Activated CD4-positive, alpha-beta T cell treated with anti-CD3 and anti-CD28 coated beads for 36 hours (primary cell): ENCODE measurements at regions not wholly inside any gene's neighbourhood (a gene's known extent, or its start where the extent isn't known, plus 50 kb on each side); places are given as distances from the start of the nearest gene placed in this dataset.
"Not testable (repeated sequence)": the region's sequence is repeated elsewhere in the genome, so short reads cannot be mapped to it uniquely, and the experiment has no call there.

ENCODE experiments used
- ATAC-seq: fragments of 200-7000 bp; cut with Tn5 transposase; one replicate; pipeline ENCODE4 v1.10.0; 2021; ENCODE audit warnings: mild to moderate bottlenecking, moderate library complexity
- CTCF ChIA-PET: fragments of 350-600 bp; sonication (Branson Sonifier 250); formaldehyde crosslinking; loops from one replicate; lab custom pipeline; 2021; ENCODE audit warnings: antibody characterized with exemption; lab: Charles Lee
- POLR2A ChIA-PET: fragments of 350-600 bp; sonication (Branson Sonifier 250); formaldehyde crosslinking; loops from one replicate; lab custom pipeline; 2021; ENCODE audit warnings: antibody characterized with exemption, inconsistent platforms; lab: Charles Lee
- DNase-seq: peaks from one replicate; pipeline ENCODE4 v3.0.0-alpha.2; 2020
- H3K27ac Mint-ChIP-seq: one replicate; pipeline ENCODE4 v1.8.0; 2021; ENCODE audit warnings: mixed read lengths
- H3K27me3 Mint-ChIP-seq: one replicate; pipeline ENCODE4 v1.8.0; 2021; ENCODE audit warnings: mixed read lengths
- H3K36me3 Mint-ChIP-seq: one replicate; pipeline ENCODE4 v1.8.0; 2021; ENCODE audit warnings: low read depth, mixed read lengths
- H3K4me1 Mint-ChIP-seq: one replicate; pipeline ENCODE4 v1.8.0; 2021; ENCODE audit warnings: mixed read lengths
- H3K4me3 Mint-ChIP-seq: one replicate; pipeline ENCODE4 v1.8.0; 2021; ENCODE audit warnings: mild to moderate bottlenecking, moderate library complexity, mixed read lengths
- H3K9me3 Mint-ChIP-seq: one replicate; pipeline ENCODE4 v1.8.0; 2021; ENCODE audit warnings: low read depth, mixed read lengths
- intact Hi-C, 2 experiments: fragments of 100-400 bp; cut with DNase I in 1 of 2; cut with micrococcal nuclease in 1 of 2; formaldehyde crosslinking; loops; one replicate each; pipeline versions ENCODE4 v1.14.2 to v1.15.1; 2022 to 2024; cut with DNase I, micrococcal nuclease

GRCh38 chr2:57696016-57696415 is 350.6 kb upstream of the VRK2 start:
- CTCF ChIA-PET = no interaction called here
- Mint-ChIP-seq H3K4me1 (no peaks in the 10 kb centered on the region), H3K4me3 (no peak overlapping the region), H3K27ac (no peak overlapping the region), H3K36me3 (no peaks in the 10 kb centered on the region), H3K9me3 (no peaks in the 10 kb centered on the region), H3K27me3 (no peaks in the 10 kb centered on the region)
- POLR2A ChIA-PET = no interaction called here
- DNase-seq = no peak
- intact Hi-C loops = no loop called here
- ATAC-seq = no peak

GRCh38 chr2:57698392-57698791 is 348.2 kb upstream of the VRK2 start:
- H3K4me3 Mint-ChIP-seq = no peak overlapping the region
- ATAC-seq (no peak), DNase-seq (no peak)
- no peaks in the 10 kb centered on the region for H3K36me3 Mint-ChIP-seq
- H3K27me3 Mint-ChIP-seq = no peaks in the 10 kb centered on the region
- H3K4me1 Mint-ChIP-seq = no peaks in the 10 kb centered on the region
- H3K9me3 Mint-ChIP-seq = no peaks in the 10 kb centered on the region
- H3K27ac Mint-ChIP-seq = no peak overlapping the region
- CTCF ChIA-PET = interaction anchor here (0.6 kb wide), 1 partner anchor 105 kb away, joined by 4 read pairs; no protein-coding TSS in a partner anchor
- intact Hi-C loops = no loop called here
- POLR2A ChIA-PET = no interaction called here

GRCh38 chr2:57698935-57699449 is 347.6 kb upstream of the VRK2 start:
- Mint-ChIP-seq H3K27ac (no peak overlapping the region), H3K9me3 (no peaks in the 10 kb centered on the region), H3K4me1 (no peaks in the 10 kb centered on the region), H3K4me3 (no peak overlapping the region), H3K27me3 (no peaks in the 10 kb centered on the region), H3K36me3 (no peaks in the 10 kb centered on the region)
- intact Hi-C loops = no loop called here
- ATAC-seq (no peak), DNase-seq (no peak)
- CTCF ChIA-PET = interaction anchor here (0.6 kb wide), 2 partner anchors 106 to 1118 kb away, joined by 3 to 4 read pairs; no protein-coding TSS in a partner anchor
- POLR2A ChIA-PET = no interaction called here

- no peak overlapping the region for H3K27ac Mint-ChIP-seq
- POLR2A ChIA-PET = no interaction called here
- H3K4me1 Mint-ChIP-seq = no peaks in the 10 kb centered on the region
- intact Hi-C loops = no loop called here
- H3K27me3 Mint-ChIP-seq = no peaks in the 10 kb centered on the region
- no peak for DNase-seq
- ATAC-seq = no peak
- CTCF ChIA-PET = interaction anchor here (1.6 kb wide), 1 partner anchor 22 kb away, joined by 4 read pairs; no protein-coding TSS in a partner anchor
- H3K9me3 Mint-ChIP-seq = no peaks in the 10 kb centered on the region
- no peaks in the 10 kb centered on the region for H3K36me3 Mint-ChIP-seq
- H3K4me3 Mint-ChIP-seq = no peak overlapping the region
Observed at GRCh38 chr2:57701391-57701791, 345.2 kb upstream of the VRK2 start.

- Mint-ChIP-seq H3K4me1 (no peaks in the 10 kb centered on the region), H3K4me3 (no peak overlapping the region), H3K9me3 (no peaks in the 10 kb centered on the region), H3K27me3 (no peaks in the 10 kb centered on the region), H3K36me3 (no peaks in the 10 kb centered on the region), H3K27ac (no peak overlapping the region)
- CTCF ChIA-PET = interaction anchor here (0.6 kb wide), 1 partner anchor 976 kb away, joined by 3 read pairs; no protein-coding TSS in a partner anchor
- intact Hi-C loops = no loop called here
- POLR2A ChIA-PET = interaction anchor here (0.7 kb wide), 1 partner anchor 1558 kb away, joined by 8 read pairs; no protein-coding TSS in a partner anchor
- DNase-seq (no peak), ATAC-seq (no peak)
Observed at GRCh38 chr2:57703407-57703806, 343.2 kb upstream of the VRK2 start.

- intact Hi-C loops, H3K4me3 Mint-ChIP-seq, H3K4me1 Mint-ChIP-seq, DNase-seq, H3K27me3 Mint-ChIP-seq, ATAC-seq, POLR2A ChIA-PET, H3K27ac Mint-ChIP-seq, H3K9me3 Mint-ChIP-seq, H3K36me3 Mint-ChIP-seq: not testable (repeated sequence)
- CTCF ChIA-PET = interaction anchor here (1.3 kb wide), 1 partner anchor 13 kb away, joined by 4 read pairs; no protein-coding TSS in a partner anchor
Observed at GRCh38 chr2:57707794-57708193, 338.8 kb upstream of the VRK2 start.

GRCh38 chr2:57711991-57712390 is 334.6 kb upstream of the VRK2 start:
- Mint-ChIP-seq H3K27ac (no peak overlapping the region), H3K4me3 (no peak overlapping the region), H3K4me1 (no peaks in the 10 kb centered on the region), H3K27me3 (no peaks in the 10 kb centered on the region), H3K9me3 (no peaks in the 10 kb centered on the region), H3K36me3 (no peaks in the 10 kb centered on the region)
- no peak for DNase-seq
- POLR2A ChIA-PET = no interaction called here
- intact Hi-C loops = no loop called here
- no peak for ATAC-seq
- CTCF ChIA-PET = interaction anchor here (1.4 kb wide), 1 partner anchor 9 kb away, joined by 4 read pairs; no protein-coding TSS in a partner anchor

- intact Hi-C loops = no loop called here
- ChIA-PET CTCF (interaction anchor here (0.6 to 1.8 kb wide), 8 partner anchors 9 to 727 kb away, joined by 3 to 5 read pairs (median 4); no protein-coding TSS in a partner anchor), POLR2A (no interaction called here)
- no peak overlapping the region for H3K27ac Mint-ChIP-seq
- no peaks in the 10 kb centered on the region for H3K36me3 Mint-ChIP-seq
- peaks cover 7% of the 10 kb centered on the region for H3K27me3 Mint-ChIP-seq
- DNase-seq (peak; percentile 57), ATAC-seq (peak; percentile 96)
- H3K4me1 Mint-ChIP-seq = peaks cover 7% of the 10 kb centered on the region
- H3K9me3 Mint-ChIP-seq = no peaks in the 10 kb centered on the region
- H3K4me3 Mint-ChIP-seq = no peak overlapping the region
Observed at GRCh38 chr2:57720728-57721627, 325.6 kb upstream of the VRK2 start.

GRCh38 chr2:57725337-57725947 is 321.2 kb upstream of the VRK2 start:
- Mint-ChIP-seq H3K27me3 (peaks cover 3% of the 10 kb centered on the region), H3K4me1 (peaks cover 8% of the 10 kb centered on the region), H3K27ac (no peak overlapping the region), H3K9me3 (no peaks in the 10 kb centered on the region), H3K36me3 (no peaks in the 10 kb centered on the region), H3K4me3 (no peak overlapping the region)
- ChIA-PET POLR2A (interaction anchor here (0.5 kb wide), 1 partner anchor 1942 kb away, joined by 7 read pairs; no protein-coding TSS in a partner anchor), CTCF (no interaction called here)
- ATAC-seq (no peak), DNase-seq (no peak)
- intact Hi-C loops = no loop called here

- Mint-ChIP-seq H3K4me3 (no peak overlapping the region), H3K9me3 (no peaks in the 10 kb centered on the region), H3K27me3 (no peaks in the 10 kb centered on the region), H3K27ac (no peak overlapping the region), H3K36me3 (no peaks in the 10 kb centered on the region), H3K4me1 (peaks cover 3% of the 10 kb centered on the region)
- DNase-seq (no peak), ATAC-seq (no peak)
- ChIA-PET POLR2A (no interaction called here), CTCF (interaction anchor here (0.6 kb wide), 1 partner anchor 50 kb away, joined by 3 read pairs; no protein-coding TSS in a partner anchor)
- intact Hi-C loops = no loop called here
Observed at GRCh38 chr2:57726294-57726693, 320.3 kb upstream of the VRK2 start.

GRCh38 chr2:57728691-57729090 is 317.9 kb upstream of the VRK2 start:
- H3K36me3 Mint-ChIP-seq = no peaks in the 10 kb centered on the region
- H3K27ac Mint-ChIP-seq = no peak overlapping the region
- ChIA-PET POLR2A (no interaction called here), CTCF (interaction anchor here (1.6 kb wide), 1 partner anchor 10 kb away, joined by 3 read pairs; no protein-coding TSS in a partner anchor)
- peaks cover 3% of the 10 kb centered on the region for H3K4me1 Mint-ChIP-seq
- H3K9me3 Mint-ChIP-seq = no peaks in the 10 kb centered on the region
- intact Hi-C loops = no loop called here
- H3K4me3 Mint-ChIP-seq = no peak overlapping the region
- no peaks in the 10 kb centered on the region for H3K27me3 Mint-ChIP-seq
- DNase-seq (no peak), ATAC-seq (no peak)
